ENCODE measurements at regions not wholly inside any gene's neighbourhood (a gene's known extent, or its start where the extent isn't known, plus 50 kb on each side); places are given as distances from the start of the nearest gene placed in this dataset.

DNA sequence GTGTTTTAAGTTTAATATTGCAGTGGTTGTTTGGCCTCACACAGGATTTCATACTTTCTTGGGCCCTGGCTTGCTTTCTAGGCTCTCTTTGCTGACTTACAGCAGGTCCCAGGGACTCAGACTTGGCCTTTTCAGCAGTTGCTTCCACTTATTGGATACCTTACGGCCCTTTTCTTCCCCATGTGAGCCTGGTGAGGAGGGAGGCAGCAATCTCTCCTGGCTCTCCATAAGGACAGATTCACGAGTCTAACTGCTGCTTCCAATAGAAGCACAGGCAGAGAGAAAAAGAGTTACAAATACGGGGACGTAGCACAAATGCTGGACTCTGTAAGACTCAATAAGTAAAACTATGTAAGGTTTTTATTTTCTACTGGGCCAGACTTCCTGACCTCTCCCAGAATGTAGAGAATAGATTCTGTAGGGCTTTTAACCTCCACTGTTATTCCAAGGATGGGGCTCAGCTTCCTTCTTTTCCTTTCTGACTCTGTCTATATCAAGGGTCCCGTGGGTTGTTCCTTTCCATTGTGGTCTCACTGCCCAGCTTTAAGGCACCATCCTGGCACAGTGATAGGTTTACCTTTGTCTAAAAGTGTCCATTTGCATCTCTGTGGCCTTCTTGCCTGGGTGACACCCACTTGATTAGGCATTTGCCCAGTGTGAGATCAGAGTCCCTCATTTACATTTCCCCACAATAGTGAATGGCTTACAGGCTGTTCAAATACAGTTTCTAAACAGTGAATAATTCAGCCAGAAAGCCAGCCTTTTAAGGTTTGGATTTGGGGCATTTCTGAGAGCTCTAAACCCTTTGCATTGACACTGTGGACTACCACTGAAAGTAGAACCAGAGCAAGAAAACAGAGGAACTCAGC is 92.8 kb downstream of the RASSF10 start:
- H3K4me1 ChIP-seq (ENCODE audit: insufficient read depth, low read length): peaks cover 40% of the 10 kb centered on the region
- no peak overlapping the region for H2AFZ ChIP-seq (ENCODE audit: low read length)
- H3K36me3 ChIP-seq (replicated peaks in 1 of 2; ENCODE audit: control insufficient read depth in 1 of 2, insufficient read depth in 2 of 2, low read length in 2 of 2): no peaks in the 10 kb centered on the region
- ChIA-PET CTCF (ENCODE audit: low intra/inter-chr PET ratio, low total read pairs) (no interaction called here), POLR2A (no interaction called here)
- intact Hi-C loops (cut with micrococcal nuclease; ENCODE audit: unreplicated experiment): no loop called here
- H3K4me2 ChIP-seq (ENCODE audit: low read depth, low read length): no peak overlapping the region
- no TSS peak for BruUV-seq (replicated peaks)
- in situ Hi-C loops (cut with HindIII; ENCODE audit: extremely low pct_ligation_motif_present, low pct_unique_long_range_greater_than_20kb): no loop called here
- H3K4me3 ChIP-seq (replicated peaks in 1 of 3; ENCODE audit: insufficient read depth in 1 of 3, low read depth in 2 of 3, low read length in 3 of 3): no peak overlapping the region
- H3K27me3 ChIP-seq (ENCODE audit: control insufficient read depth in 1 of 2, insufficient read depth in 2 of 2, low read length in 2 of 2): no peaks in the 10 kb centered on the region; a peak in 1 of 5 replicates
- no peaks in the 10 kb centered on the region for H4K20me1 ChIP-seq (ENCODE audit: insufficient read depth, low read length)
- DNase-seq (ENCODE audit: low spot score) (no peak), ATAC-seq (no peak), FAIRE-seq (no peak)
- no peak overlapping the region for H3K27ac ChIP-seq (ENCODE audit: extremely low read length, insufficient read depth, low read length)
- no peak overlapping the region for H3K9ac ChIP-seq (ENCODE audit: insufficient read depth, low read depth, low read length)
- H3K79me2 ChIP-seq (ENCODE audit: insufficient read depth, low read length): no peaks in the 10 kb centered on the region
- WGBS (ENCODE audit: low lambda C conversion rate): 56% methylated on average over 5 of the region's 5 CpGs
- H3K9me3 ChIP-seq (ENCODE audit: low read length): no peaks in the 10 kb centered on the region
- TF ChIP-seq ZNF720 (CRISPR knock-in tag; IDR thresholded peaks at IDR 0.05) (no peak), HNRNPUL1 (IDR thresholded peaks at IDR 0.05; ENCODE audit: low read depth, low read length) (no peak), CENPX (CRISPR knock-in tag; IDR thresholded peaks at IDR 0.05) (no peak), NCOA2 (CRISPR knock-in tag; IDR thresholded peaks at IDR 0.05) (no peak), SNAPC5 (CRISPR knock-in tag; IDR thresholded peaks at IDR 0.05; ENCODE audit: borderline replicate concordance) (no peak), ZNF770 (CRISPR knock-in tag; IDR thresholded peaks at IDR 0.05) (no peak), GPN1 (CRISPR knock-in tag; IDR thresholded peaks at IDR 0.05; ENCODE audit: borderline replicate concordance) (no peak), ZNF564 (CRISPR knock-in tag; IDR thresholded peaks at IDR 0.05) (no peak), DPF2 (CRISPR knock-in tag; IDR thresholded peaks at IDR 0.05; ENCODE audit: borderline replicate concordance, low read depth) (no peak), ZNF235 (CRISPR knock-in tag; IDR thresholded peaks at IDR 0.05; ENCODE audit: borderline replicate concordance) (no peak), ZNF557 (CRISPR knock-in tag; IDR thresholded peaks at IDR 0.05) (no peak), ZSCAN21 (CRISPR knock-in tag; IDR thresholded peaks at IDR 0.05; ENCODE audit: borderline replicate concordance) (no peak), THRA (CRISPR knock-in tag; IDR thresholded peaks at IDR 0.05; ENCODE audit: borderline replicate concordance) (no peak)
- TF ChIP-seq, protein P1, sequence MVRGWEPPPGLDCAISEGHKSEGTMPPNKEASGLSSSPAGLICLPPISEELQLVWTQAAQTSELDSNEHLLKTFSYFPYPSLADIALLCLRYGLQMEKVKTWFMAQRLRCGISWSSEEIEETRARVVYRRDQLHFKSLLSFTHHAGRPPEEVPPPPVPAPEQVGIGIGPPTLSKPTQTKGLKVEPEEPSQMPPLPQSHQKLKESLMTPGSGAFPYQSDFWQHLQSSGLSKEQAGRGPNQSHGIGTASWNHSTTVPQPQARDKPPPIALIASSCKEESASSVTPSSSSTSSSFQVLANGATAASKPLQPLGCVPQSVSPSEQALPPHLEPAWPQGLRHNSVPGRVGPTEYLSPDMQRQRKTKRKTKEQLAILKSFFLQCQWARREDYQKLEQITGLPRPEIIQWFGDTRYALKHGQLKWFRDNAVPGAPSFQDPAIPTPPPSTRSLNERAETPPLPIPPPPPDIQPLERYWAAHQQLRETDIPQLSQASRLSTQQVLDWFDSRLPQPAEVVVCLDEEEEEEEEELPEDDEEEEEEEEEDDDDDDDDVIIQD (CRISPR knock-in tag; IDR thresholded peaks at IDR 0.05; ENCODE audit: low read depth): no peak
- TF ChIP-seq, protein P2, sequence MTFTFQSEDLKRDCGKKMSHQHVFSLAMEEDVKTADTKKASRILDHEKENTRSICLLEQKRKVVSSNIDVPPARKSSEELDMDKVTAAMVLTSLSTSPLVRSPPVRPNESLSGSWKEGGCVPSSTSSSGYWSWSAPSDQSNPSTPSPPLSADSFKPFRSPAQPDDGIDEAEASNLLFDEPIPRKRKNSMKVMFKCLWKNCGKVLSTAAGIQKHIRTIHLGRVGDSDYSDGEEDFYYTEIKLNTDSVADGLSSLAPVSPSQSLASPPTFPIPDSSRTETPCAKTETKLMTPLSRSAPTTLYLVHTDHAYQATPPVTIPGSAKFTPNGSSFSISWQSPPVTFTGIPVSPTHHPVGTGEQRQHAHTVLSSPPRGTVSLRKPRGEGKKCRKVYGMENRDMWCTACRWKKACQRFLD (CRISPR knock-in tag; IDR thresholded peaks at IDR 0.05; ENCODE audit: borderline replicate concordance): no peak
- TF ChIP-seq, protein P3, sequence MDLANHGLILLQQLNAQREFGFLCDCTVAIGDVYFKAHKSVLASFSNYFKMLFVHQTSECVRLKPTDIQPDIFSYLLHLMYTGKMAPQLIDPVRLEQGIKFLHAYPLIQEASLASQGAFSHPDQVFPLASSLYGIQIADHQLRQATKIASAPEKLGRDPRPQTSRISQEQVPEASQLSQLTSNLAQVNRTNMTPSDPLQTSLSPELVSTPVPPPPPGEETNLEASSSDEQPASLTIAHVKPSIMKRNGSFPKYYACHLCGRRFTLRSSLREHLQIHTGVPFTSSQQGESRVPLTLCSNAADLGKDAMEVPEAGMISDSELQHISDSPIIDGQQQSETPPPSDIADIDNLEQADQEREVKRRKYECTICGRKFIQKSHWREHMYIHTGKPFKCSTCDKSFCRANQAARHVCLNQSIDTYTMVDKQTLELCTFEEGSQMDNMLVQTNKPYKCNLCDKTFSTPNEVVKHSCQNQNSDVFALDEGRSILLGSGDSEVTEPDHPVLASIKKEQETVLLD (CRISPR knock-in tag; IDR thresholded peaks at IDR 0.05; ENCODE audit: low read depth): no peak

Measured in HepG2 (cell line).